DMS79 treated with DMSO at 0.1 percent for 48 hours (cell line): ENCODE measurements at regions not wholly inside any gene's neighbourhood (a gene's known extent, or its start where the extent isn't known, plus 50 kb on each side); places are given as distances from the start of the nearest gene placed in this dataset.
A peak's percentile ranks its signal among the peaks of the same experiment; 100 is the strongest.
"Not testable (repeated sequence)": the region's sequence is repeated elsewhere in the genome, so short reads cannot be mapped to it uniquely, and the experiment has no call there.

Source experiments
- DNase-seq: peaks from one replicate; lab custom pipeline; 2025; lab: John Stamatoyannopoulos, UW

DNA sequence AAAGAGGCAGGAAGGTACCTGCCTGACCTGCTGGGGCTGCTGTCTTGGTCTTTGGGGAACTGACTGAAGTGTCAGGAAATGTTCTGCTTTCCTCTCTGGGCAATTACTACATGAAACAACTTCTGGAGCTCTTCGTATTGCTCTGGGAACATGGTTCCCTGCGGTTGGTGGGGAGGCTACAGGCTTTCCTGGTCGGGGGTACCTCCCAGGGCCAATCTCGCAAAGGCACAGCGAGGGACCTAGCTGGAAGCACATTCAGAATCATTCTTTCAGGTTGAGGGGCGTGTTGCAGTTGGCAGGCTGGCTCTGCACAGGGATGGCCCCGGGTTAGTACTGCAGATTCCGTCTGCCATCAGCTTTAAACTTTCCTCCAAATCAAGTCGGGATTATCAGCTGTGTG lies 88.9 kb upstream of the RANBP3L start:
- no peak for DNase-seq

DNA sequence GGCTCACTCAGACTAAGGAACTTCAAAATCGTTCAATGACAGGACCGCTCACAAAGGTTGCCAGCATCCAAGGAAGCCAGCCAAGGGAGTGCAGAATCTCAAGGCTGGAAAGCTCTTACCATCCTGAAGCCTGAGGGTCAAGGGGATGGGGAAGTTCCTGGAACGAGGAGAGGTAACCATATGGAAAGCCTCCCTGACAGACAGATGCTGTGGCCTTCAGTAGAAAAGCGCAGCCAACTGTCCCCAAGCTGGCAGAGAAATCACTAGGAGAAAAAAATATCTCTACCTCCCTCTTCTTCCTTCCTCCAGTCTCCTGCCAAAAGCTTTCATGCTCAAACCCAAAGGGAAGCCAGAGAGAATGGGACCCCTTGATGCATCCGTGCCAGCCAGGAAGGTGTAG lies 90.5 kb upstream of the RANBP3L start:
- no peak for DNase-seq

DNA sequence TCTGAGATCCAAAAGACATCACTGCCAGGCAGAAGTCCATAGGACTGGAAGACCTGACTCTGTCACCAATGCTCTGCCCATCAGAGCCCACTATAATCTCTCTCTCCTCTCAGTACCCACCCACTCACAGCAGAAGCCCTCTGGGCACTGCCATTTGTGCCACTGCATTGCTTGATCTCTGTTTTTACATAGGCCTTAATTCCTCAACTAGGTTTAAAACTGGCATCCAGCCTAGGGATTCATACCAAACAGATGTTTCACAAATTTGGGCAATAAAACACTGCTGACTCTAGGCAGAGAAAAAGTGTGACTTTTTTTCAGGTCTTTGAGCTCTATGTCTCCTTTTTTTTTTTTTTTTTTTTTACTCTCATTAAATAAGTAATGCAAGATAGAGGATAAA lies 91.1 kb upstream of the RANBP3L start:
- DNase-seq, result no peak

DNA sequence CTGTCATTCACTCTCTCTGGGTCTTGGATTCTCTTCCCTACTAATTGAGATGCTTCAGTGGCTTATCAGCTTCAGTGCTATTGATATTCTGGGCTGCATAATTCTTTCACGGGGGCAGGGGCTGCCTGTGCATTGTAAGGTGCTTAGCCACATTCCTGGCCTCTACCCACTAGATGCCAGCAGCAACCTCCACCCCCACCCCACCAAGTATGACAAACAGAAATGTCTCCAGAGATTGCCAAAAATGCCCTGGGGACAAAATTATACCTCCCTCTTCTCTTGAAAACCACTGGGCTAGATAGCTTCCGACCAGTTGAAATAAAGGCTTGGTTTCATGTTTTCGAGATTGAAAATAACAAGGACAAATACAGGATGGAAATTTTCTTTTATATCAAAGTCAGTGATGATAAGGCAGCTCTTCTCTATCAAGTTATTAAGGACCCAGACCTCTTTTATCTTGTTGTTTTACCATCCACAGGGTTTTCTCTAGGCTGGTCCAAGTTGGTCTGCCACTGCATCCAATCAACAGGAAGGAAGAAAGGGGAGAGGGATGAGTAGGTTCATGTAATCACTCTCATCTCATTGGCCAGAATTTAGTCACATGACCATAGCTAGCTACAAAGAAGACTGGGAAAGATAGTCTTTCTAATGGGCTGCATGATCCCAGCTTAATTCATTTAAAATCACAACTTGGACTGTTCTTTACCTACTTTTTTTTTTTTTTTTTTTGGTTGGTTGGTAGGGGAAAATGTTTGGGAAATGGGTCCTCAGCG lies 92.1 kb upstream of the RANBP3L start:
- no peak for DNase-seq

DNA sequence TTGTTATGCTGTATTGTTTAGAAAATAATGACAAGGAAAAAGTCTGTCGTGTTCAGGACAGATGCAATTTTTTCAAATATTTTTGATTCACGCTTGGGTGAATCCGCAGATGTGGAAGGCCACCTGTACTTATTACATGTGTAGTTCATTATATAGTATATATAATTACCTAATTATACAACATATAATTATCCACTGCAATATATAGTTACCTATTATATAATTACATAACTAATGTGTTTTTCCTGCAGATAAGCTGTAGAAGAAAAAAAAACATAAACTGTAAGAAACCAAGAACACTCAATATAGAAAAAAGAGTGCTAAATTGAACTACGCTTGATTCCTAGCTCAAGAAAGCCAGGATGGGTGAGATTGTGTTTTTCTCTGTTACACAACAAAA lies 93.6 kb upstream of the RANBP3L start:
- no peak for DNase-seq

DNA sequence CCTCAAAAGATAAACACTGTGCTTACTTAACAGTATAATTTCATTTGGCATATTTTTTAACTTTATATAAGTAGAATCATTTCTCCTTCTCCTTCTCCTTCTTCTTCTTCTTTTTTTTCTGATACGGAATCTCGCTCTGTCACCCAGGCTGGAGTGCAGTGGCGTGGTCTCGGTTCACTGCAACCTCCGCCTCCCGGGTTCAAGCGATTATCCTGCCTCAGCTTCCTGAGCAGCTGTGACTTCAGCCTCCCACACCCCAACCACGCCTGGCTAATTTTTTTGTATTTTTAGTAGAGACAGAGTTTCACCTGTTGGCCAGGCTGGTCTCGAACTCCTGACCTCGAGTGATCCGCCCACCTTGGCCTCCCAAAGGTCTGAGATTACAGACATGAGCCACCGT lies 94.2 kb upstream of the RANBP3L start:
- DNase-seq, result not testable (repeated sequence)

DNA sequence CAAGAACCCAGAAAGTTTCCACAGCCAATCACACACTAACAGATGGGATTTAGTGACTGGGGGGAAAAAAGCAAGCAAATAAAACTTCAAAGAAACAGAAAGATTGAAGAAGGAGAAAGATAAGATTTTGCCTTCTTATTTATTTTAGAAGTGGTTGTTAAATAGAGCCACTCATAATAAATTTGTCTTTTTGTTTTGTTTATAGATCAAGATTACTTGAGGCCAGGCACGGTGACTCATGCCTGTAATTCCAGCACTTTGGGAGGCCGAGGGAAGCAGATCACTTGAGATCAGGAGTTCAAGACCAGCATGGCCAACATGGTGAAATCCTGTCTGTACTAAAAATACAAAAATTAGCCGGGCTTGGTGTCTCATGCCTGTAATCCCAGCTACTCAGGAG lies 94.9 kb upstream of the RANBP3L start:
- DNase-seq, result no peak

DNA sequence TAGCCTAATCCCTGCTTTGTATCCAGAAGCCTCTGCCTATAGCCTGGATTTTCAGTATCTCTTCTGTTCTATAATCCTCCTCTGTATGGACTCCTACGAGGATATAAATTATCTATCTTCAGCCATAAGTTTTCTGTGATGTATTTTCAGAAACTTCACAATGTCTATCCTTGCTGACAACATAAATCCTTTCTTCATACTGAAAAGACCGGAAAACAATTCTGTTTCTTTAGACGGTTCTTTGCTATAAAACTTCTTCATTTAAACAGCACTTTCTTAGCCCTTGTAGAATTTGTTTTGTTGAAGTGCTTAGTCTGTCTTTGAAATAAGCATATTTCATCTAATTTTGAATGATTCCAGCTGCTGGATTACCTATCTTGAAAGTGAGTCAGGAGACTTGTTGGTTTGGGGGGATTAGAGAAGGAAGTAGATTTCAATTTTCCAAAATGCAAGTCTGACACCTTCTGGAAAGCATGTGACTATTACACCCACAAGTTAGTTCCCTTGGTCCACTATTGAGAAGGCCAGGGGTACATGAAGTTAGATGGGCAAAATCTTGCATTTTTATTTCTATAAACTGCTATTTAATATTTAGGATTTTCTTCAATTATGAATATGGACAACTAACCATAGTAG lies 96.3 kb upstream of the RANBP3L start:
- no peak for DNase-seq

DNA sequence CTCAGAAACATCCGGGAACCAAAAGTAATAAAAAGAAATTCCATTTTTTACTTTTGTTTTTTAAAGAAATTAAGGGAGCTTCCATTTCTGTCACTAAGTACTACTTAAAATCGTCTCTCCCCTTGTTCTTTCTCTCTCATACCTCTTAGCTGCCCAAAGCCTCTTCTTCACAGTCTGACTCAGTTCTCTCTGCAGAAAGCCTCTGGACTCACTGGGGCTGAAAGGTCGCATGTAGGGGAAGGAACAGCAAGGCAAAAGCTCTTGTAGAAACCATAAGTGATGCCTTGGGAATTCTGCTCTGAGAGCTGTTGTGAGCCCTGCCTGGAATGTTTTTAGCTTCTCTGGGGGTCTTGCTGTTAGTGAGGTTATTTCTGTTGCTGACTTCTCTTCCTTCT lies 100.8 kb upstream of the RANBP3L start:
- DNase-seq, result no peak

DNA sequence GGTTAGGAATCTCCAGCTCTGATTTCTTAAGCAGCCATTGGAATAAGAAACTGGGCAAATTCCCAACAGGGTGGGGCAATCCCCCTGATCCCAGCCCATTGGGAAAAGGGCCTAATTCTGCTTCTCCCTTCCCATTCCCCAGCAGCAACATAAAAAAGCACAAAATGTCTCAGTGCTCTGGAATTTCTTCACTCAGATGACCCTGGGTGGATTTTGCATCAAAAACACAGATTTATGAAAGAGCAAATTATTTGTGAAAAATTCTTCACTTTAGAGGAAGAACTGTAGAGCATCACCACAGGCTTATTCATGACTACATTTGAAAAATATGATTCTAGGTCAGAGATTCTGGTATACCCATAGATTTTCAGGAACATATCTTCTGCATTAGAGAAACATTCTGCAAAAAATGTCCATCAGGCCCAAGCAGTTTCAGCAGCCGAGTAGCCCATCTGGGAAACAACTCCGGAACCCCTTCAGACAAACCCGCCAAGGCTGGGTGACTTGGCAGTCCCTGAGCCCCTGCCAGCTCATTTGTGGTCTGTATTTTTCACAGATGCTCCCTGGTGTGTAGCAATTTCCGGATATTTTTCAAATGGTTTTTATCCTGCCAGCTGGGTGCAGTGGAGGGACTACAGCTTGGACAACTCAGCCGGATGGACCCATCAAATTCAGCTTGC lies 102.1 kb upstream of the RANBP3L start:
- no peak for DNase-seq

DNA sequence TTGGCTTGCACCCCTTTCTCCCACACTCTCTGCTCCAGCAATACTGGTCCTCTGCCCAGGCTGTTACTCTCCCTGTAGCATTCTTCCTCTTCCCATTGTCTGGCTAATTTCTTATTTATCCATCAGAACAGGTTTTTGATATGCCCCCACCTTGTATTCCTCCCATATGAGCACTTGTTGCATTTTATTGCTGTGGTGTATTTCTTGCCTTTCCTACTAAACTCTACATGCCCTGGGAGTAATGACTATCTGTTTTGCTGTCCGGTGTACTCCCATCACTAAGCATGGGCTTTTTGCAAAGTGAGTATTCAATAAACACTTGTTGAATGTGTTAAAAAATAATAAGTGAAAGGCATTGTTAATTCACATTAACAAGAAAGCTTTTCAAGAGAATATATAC lies 104.3 kb upstream of the RANBP3L start:
- DNase-seq, result no peak

DNA sequence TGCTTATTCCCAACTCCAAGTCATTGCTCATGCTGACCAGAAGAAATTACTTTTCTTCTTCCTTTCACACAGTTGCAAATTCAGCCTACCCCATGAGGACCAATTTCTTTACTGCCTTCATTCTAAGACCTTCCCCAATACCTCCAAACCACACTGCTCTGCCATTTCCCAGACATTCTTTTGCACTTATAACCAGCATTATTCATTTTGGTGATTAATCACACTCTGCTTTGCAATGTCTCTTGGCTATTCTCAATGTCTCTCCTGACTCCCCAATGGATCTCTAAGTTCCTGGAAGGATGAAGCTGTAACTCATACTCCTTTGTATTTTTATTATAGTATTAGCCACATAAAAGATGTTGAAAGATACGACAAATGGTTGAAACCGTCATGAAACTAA lies 105.7 kb upstream of the RANBP3L start:
- DNase-seq, result no peak

DNA sequence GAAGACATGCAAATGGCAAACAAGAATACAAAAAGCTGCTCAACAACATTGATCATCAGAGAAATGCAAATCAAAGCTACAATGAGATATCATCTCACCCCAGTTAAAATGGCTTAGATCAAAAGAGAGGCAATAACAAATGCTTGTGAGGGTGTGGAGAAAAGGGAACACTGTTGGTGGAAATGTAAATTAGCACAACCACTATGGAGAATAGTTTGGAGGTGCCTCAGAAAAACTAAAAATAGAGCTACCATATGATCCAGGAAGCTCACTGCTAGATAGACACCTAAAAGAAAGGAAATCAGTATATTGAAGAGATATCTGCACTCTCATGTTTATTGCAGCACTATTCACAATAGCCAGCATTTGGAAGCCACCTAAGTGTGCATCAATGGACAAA lies 108.0 kb upstream of the RANBP3L start:
- not testable (repeated sequence) for DNase-seq

DNA sequence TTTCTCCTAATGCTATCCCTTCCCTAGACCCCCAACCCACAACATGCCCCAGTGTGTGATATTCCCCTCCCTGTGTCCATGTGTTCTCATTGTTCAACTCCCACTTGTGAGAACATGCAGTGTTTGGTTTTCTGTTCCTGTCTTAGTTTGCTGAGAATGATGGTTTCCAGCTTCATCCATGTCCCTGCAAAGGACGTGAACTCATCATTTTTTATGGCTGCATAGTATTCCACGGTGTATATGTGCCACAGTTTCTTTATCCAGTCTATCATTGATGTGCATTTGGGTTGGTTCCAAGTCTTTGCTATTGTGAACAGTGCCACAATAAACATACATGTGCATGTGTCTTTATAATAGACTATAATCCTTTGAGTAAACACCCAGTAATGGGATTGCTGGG lies 109.0 kb upstream of the RANBP3L start:
- not testable (repeated sequence) for DNase-seq

DNA sequence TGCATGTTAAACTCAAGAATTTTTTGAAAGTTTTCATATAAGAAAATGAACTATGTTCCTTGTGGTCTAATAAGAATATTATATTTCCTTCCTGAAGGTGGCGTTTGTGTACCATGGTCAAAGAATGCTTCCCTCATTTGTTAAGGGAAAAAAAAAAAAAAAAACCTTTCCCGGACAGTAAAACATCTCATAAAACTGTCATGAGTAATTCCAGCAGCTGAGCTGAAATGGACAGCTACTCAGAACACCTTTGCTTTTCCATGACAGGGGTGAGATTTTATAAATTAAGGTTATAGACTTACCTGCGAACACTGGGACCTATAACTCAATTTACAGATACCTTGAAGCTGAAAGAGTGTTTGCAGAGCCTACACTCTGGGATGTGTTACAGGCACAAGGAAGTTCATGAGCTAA lies 113.2 kb upstream of the RANBP3L start:
- DNase-seq, result peak; percentile 1

DNA sequence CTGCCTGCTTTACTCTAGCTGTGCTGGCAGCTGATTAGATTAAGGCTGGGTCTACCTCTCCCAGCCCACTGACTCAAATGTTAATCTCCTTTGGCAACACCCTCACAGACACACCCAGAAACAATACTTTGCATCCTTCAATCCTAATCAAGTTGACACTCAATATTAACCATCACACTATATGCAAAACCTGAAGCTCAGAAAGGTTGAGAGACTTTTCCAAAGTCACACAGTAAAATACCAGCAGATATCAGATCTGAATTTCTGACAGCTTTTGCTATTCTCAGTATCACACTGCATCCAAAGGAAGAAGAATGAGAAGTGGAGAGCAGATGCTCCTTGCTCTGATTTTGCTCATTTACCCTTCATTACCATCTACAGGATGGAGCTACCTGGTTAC lies 114.9 kb upstream of the RANBP3L start:
- DNase-seq, result no peak

DNA sequence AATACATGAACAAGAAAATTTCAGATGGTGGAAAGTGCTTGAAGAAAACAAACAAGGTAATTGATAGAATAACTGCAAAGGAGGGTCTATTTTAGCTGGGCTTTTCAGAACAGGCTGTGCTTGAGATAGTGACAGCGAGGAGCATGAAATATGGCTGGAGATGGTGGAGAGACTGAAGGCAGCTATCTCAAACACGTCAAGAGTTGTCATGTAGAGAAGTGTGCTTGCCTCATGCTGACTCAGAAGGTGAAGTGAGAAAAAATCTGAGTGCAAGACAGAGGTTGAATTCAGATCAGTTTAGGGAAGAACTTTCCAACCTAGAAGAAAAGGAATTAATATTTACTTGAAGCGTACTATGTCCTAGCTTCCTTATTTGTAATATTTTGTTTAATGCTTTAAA lies 115.5 kb upstream of the RANBP3L start:
- DNase-seq, result no peak

DNA sequence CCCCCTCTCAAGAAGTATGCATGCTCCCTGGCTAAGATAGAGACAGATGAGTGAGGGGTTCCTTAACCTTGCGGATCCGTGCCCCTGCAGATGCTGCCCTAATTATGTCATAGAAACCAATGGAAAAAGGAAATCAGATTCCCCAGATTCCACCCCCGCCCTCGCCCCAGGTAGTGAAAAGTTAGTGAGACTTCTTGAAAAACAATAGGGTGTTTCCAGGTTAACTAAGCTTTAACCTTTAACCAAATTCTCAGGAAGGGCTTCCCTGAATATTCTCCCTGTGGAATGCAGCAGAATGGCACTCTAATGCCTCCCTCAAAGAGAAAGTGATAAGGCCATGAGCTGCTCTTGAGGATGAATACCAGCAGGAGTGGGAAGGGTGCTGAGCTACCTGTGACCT lies 116.0 kb upstream of the RANBP3L start:
- no peak for DNase-seq

DNA sequence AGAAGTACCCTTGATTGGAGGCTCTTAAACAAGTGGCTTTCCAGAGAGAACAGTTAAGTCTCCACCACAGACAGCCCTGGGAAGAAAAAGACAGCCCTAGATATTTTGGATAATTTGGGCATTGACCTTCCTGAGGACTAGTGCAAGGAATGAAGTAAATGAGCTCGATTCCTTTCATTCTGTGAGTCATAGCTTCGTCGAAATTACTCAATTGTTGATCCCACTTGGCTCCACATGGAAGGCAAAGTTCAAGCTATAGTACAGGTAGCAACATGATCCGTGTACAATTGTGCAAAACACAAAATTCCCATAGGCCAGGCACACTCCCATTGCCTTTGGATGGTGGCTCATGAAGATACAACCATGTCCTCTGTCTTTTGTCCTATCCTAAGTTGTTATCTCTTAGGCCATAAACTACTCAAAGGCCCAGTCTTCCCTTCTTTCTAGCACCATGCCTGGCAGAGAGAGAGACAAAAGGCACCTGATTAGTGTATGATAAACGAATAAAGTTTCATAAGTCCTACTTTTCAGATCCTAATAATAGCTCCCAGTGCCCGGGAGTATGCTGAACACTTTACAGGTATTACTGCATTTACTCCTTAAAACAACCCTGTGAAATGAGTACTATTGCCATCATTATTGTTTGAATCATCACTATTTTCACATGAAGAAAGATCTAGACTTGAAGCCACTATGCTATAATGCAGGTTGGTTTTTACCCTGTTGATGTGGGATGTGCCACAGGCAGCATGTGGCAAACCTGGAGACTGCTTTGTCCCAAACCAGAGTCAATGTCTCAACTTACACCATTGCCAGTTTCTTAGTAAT lies 116.7 kb upstream of the RANBP3L start:
- DNase-seq, result no peak

DNA sequence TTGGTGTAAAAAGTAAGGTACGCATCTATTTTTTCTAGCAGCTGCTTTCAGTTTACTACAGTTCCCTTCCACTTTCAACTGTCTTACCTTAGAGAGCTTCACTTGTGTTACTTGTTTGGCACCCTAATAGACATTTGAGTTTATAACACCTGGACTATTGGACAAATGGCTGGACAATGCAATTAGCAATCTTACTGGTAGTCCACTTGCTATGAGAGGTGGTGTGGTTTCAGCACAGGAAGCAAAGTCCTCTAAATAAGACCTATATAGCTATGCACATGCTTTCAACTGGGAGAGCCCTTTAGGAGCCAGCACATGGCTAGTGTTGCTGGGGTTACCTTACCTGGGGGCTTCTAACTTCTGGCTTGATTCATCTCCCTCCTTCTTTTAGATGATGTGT lies 119.6 kb upstream of the RANBP3L start:
- DNase-seq, result no peak

DNA sequence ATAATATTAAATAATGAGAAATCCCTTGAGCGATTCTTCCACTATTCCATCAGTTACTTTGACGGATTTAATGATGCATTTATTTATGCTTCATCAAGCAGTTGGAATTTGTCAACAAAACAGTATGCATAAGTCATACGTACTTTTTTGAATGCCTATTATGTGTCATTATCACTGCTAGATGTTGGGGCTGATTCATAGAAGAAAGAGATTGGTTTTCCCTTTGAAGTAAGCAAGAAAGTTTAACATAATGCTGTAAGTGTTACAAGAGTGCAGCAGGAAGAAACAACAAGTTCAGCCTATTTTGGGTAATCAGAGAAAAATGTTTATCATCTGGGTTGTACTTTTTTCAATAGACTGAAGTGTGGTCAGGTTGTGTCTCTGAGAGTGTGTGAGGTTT lies 121.2 kb upstream of the RANBP3L start:
- no peak for DNase-seq

DNA sequence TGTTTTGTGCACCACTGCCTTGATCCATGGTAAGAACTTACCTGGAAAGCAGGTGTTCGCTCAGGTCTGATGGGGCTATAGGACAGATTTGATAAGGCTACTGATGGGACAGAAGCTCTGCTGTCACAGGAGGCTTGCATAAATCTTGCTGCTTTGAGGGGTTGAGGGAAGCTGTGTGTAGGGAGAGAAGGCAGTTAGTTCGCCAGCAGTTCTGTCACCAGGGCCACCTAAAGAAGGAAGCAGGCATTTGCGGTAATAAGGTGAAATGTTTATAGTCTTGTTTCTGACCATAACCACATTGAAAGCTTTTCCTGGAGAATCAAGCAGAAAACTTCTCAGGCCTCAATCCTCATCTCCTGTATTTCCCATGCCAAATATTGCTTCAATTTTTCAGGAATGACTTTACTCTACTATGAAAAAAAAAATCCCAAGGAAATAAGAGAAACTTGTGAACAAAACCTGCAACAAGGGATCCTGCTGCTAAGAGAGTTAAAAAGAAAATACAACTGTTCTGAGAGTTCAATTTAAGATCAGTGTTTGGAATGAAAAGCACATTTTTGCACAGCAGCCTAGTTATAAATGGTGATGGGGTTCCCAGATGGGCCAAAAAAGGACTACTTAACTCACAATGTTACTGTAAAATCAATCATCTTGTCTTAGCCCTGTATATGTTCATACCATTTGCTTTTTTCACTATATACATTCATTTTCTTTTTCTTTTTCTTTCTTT lies 122.0 kb upstream of the RANBP3L start:
- no peak for DNase-seq
